SU-DHL-6 (cell line): ENCODE measurements at regions not wholly inside any gene's neighbourhood (a gene's known extent, or its start where the extent isn't known, plus 50 kb on each side); places are given as distances from the start of the nearest gene placed in this dataset.

Experiments used
- EZH2phosphoT487 ChIP-seq: fragments of 200-600 bp; sonication (generic), shearing (Covaris generic); conservative IDR thresholded peaks from 2 replicates; pipeline ENCODE4 v1.6.1; 2018; ENCODE audit warnings: mild to moderate bottlenecking, antibody characterized with exemption, low read length, moderate library complexity, mixed read lengths
- TF ChIP-seq, protein P1 (sequence below): fragments of 200-600 bp; sonication (generic); IDR thresholded peaks from one replicate; pipeline ENCODE4 v1.5.1; 2017; ENCODE audit warnings: antibody characterized with exemption, mild to moderate bottlenecking, low read length, moderate library complexity; ENCODE audit not compliant: insufficient read depth, poor library complexity, severe bottlenecking

DNA sequence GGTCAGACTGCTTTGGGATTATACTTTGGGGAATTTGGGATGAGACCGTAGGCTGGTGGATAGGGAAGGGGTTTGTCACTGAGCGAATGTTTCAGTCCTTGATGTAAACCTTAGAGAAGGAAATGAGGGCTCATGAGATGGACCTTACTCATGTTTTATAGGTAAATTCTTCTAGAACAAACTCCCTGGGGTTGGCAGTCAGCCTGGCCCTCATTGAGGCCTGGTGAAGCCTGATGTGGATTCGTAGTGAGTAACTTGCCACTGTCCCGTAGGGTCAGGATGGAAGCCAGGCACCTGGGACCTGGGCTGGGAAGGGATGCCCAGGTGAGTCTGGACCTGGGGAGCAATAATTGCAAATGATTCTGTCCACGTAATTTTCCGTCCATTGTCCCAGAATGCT is 258.3 kb downstream of the LPIN1 start:
- TF ChIP-seq, protein P1, sequence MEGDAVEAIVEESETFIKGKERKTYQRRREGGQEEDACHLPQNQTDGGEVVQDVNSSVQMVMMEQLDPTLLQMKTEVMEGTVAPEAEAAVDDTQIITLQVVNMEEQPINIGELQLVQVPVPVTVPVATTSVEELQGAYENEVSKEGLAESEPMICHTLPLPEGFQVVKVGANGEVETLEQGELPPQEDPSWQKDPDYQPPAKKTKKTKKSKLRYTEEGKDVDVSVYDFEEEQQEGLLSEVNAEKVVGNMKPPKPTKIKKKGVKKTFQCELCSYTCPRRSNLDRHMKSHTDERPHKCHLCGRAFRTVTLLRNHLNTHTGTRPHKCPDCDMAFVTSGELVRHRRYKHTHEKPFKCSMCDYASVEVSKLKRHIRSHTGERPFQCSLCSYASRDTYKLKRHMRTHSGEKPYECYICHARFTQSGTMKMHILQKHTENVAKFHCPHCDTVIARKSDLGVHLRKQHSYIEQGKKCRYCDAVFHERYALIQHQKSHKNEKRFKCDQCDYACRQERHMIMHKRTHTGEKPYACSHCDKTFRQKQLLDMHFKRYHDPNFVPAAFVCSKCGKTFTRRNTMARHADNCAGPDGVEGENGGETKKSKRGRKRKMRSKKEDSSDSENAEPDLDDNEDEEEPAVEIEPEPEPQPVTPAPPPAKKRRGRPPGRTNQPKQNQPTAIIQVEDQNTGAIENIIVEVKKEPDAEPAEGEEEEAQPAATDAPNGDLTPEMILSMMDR = no peak
- no peak for TF ChIP-seq EZH2phosphoT487
